SK-N-SH (cell line): ENCODE measurements at regions not wholly inside any gene's neighbourhood (a gene's known extent, or its start where the extent isn't known, plus 50 kb on each side); places are given as distances from the start of the nearest gene placed in this dataset.

ENCODE experiments used
- CTCF ChIA-PET: fragments of 300-600, 350-600 bp; formaldehyde crosslinking; extraction: SDS; loops from one replicate; lab custom pipeline; 2021; lab: Yijun Ruan, JAX
- POLR2A ChIA-PET: fragments of 350-600 bp; sonication (Branson Sonifier 250); formaldehyde crosslinking; extraction: SDS; loops from one replicate; lab custom pipeline; 2020; ENCODE audit warnings: antibody characterized with exemption, inconsistent platforms; lab: Yijun Ruan, JAX
- DNase-seq: peaks from one replicate; pipeline ENCODE4 v3.0.0; 2012
- H2AFZ ChIP-seq: fragments of 200-600 bp; sonication (generic); 2 replicates; pipeline ENCODE4 v1.8.1; 2016; ENCODE audit warnings: antibody characterized with exemption, mild to moderate bottlenecking, low read depth
- H3F3A ChIP-seq: fragments of 200-600 bp; sonication (generic); replicated peaks from 2 replicates; pipeline ENCODE3; 2016; ENCODE audit warnings: antibody characterized with exemption, mild to moderate bottlenecking; ENCODE audit not compliant: insufficient read depth
- H3K27ac ChIP-seq, 2 experiments: fragments of 200-500 bp in 1 of 2; fragments of 200-600 bp in 1 of 2; sonication (Bioruptor generic) in 1 of 2; sonication (generic), shearing (Covaris generic) in 1 of 2; 2 replicates each; pipeline versions ENCODE4 v1.5.1 to v1.6.1; 2014 to 2016; ENCODE audit warnings: low read depth in 2 of 2, inconsistent platforms in 1 of 2, low read length in 1 of 2, mild to moderate bottlenecking in 1 of 2, mixed read lengths in 1 of 2
- H3K27me3 ChIP-seq: fragments of 200-600 bp; sonication (generic), shearing (Covaris generic); 2 replicates; pipeline ENCODE4 v1.6.1; 2016; ENCODE audit warnings: mixed run types; ENCODE audit not compliant: insufficient read depth
- H3K36me3 ChIP-seq, 2 experiments: fragments of 200-500 bp in 1 of 2; fragments of 200-600 bp in 1 of 2; sonication (Bioruptor generic) in 1 of 2; sonication (generic) in 1 of 2; replicated peaks in 1 of 2; 2 replicates each; pipeline versions ENCODE3 to v1.5.1; 2014 to 2016; ENCODE audit warnings: low read length in 1 of 2, mild to moderate bottlenecking in 1 of 2; ENCODE audit not compliant: insufficient read depth in 2 of 2, control insufficient read depth in 1 of 2
- H3K4me1 ChIP-seq, 2 experiments: fragments of 200-500 bp in 1 of 2; fragments of 200-600 bp in 1 of 2; sonication (Bioruptor generic) in 1 of 2; sonication (generic), shearing (Covaris generic) in 1 of 2; 2 replicates each; pipeline versions ENCODE4 v1.5.1 to v1.6.1; 2014 to 2016; ENCODE audit warnings: low read depth in 1 of 2, low read length in 1 of 2, mixed run types in 1 of 2; ENCODE audit not compliant: insufficient read depth in 2 of 2, control insufficient read depth in 1 of 2
- H3K4me2 ChIP-seq: fragments of 200-600 bp; sonication (generic), shearing (Covaris generic); 2 replicates; pipeline ENCODE4 v1.6.1; 2017; ENCODE audit warnings: mixed run types
- H3K4me3 ChIP-seq, 2 experiments: fragments of 200-500 bp in 1 of 2; fragments of 200-600 bp in 1 of 2; sonication (Bioruptor generic) in 1 of 2; sonication (generic), shearing (Covaris generic) in 1 of 2; 2 replicates each; pipeline versions ENCODE4 v1.5.1 to v1.8.1; 2014 to 2016; ENCODE audit warnings: low read depth in 2 of 2, inconsistent platforms in 1 of 2, low read length in 1 of 2, mild to moderate bottlenecking in 1 of 2, mixed read lengths in 1 of 2, moderate library complexity in 1 of 2
- H3K79me2 ChIP-seq: fragments of 200-600 bp; sonication (generic); 2 replicates; pipeline ENCODE4 v1.8.1; 2017; ENCODE audit warnings: mild to moderate bottlenecking; ENCODE audit not compliant: insufficient read depth
- H3K9ac ChIP-seq: fragments of 200-600 bp; sonication (generic); 2 replicates; pipeline ENCODE4 v1.6.1; 2017; ENCODE audit warnings: mixed run types
- H3K9me2 ChIP-seq: fragments of 200-600 bp; sonication (generic); 2 replicates; pipeline ENCODE4 v1.6.1; 2017; ENCODE audit warnings: mixed run types
- H3K9me3 ChIP-seq: fragments of 200-600 bp; sonication (generic); 2 replicates; pipeline ENCODE4 v1.6.1; 2017; ENCODE audit warnings: mixed run types, mild to moderate bottlenecking, moderate library complexity
- H4K20me1 ChIP-seq: fragments of 200-600 bp; sonication (generic); 2 replicates; pipeline ENCODE4 v1.6.1; 2017; ENCODE audit warnings: mild to moderate bottlenecking, mixed run types; ENCODE audit not compliant: insufficient read depth
- CTCF ChIP-seq: fragments of 200-600 bp; sonication (generic); IDR thresholded peaks from 2 replicates; pipeline ENCODE4 v1.6.1; 2017; ENCODE audit warnings: antibody characterized with exemption, mild to moderate bottlenecking, moderate library complexity
- EP300 ChIP-seq, 2 experiments: IDR thresholded peaks; 2 replicates each; pipeline versions ENCODE4 v1.4.0 to v1.6.1; 2012; ENCODE audit warnings: borderline replicate concordance in 1 of 2, low read depth in 1 of 2, low read length in 1 of 2
- FOSL2 ChIP-seq: IDR thresholded peaks from 2 replicates; pipeline ENCODE4 v1.4.0; 2012; ENCODE audit warnings: low read depth, mild to moderate bottlenecking, moderate library complexity, borderline replicate concordance
- FOXJ3 ChIP-seq: sonication (generic); formaldehyde crosslinking; IDR thresholded peaks from 2 replicates; pipeline ENCODE4 v1.5.1; 2020; ENCODE audit warnings: mild to moderate bottlenecking, missing genetic modification reagents
- FOXM1 ChIP-seq: IDR thresholded peaks from 2 replicates; pipeline ENCODE4 v1.4.0; 2012; ENCODE audit warnings: low read depth, mild to moderate bottlenecking
- GATA2 ChIP-seq: sonication (generic); formaldehyde crosslinking; IDR thresholded peaks from 2 replicates; pipeline ENCODE4 v1.5.0; 2020; ENCODE audit warnings: mild to moderate bottlenecking, missing genetic modification reagents
- MAX ChIP-seq: IDR thresholded peaks from 2 replicates; pipeline ENCODE4 v1.4.0; 2012; ENCODE audit warnings: low read depth
- NFIC ChIP-seq: IDR thresholded peaks from 2 replicates; pipeline ENCODE4 v1.4.0; 2012; ENCODE audit warnings: borderline replicate concordance
- POLR2AphosphoS5 ChIP-seq: IDR thresholded peaks from 2 replicates; pipeline ENCODE4 v1.6.1; 2012; ENCODE audit warnings: low read depth, low read length
- RFX5 ChIP-seq: IDR thresholded peaks from 2 replicates; pipeline ENCODE4 v1.6.1; 2012; ENCODE audit warnings: mild to moderate bottlenecking, improper control_type of control experiment, low read length
- RXRA ChIP-seq: IDR thresholded peaks from 2 replicates; pipeline ENCODE4 v1.4.0; 2012; ENCODE audit warnings: low read depth, mild to moderate bottlenecking, borderline replicate concordance
- SMC3 ChIP-seq: IDR thresholded peaks from 2 replicates; pipeline ENCODE4 v1.6.1; 2012; ENCODE audit warnings: low read depth, low read length, improper control_type of control experiment
- TAF1 ChIP-seq: IDR thresholded peaks from 2 replicates; pipeline ENCODE4 v1.6.1; 2012; ENCODE audit warnings: low read depth, mild to moderate bottlenecking, low read length, moderate library complexity, borderline replicate concordance
- TCF12 ChIP-seq: IDR thresholded peaks from 2 replicates; pipeline ENCODE4 v1.4.0; 2012
- TEAD4 ChIP-seq: IDR thresholded peaks from 2 replicates; pipeline ENCODE4 v1.4.0; 2012; ENCODE audit warnings: mild to moderate bottlenecking, borderline replicate concordance; ENCODE audit not compliant: insufficient read depth
- WGBS: methylation state at CpG from one replicate; pipeline ENCODE4 v1.1.6; 2017; ENCODE audit warnings: low lambda C conversion rate; 5-methylcytosine and 5-hydroxymethylcytosine counted together
- TF ChIP-seq, protein P1 (sequence below): fragments of 150-350 bp; IDR thresholded peaks from 2 replicates; pipeline ENCODE4 v1.6.1; 2016; ENCODE audit warnings: mild to moderate bottlenecking, low read depth, low read length
- TF ChIP-seq, protein P2 (sequence below): fragments of 150-350 bp; IDR thresholded peaks from 2 replicates; pipeline ENCODE4 v1.6.1; 2017; ENCODE audit warnings: antibody characterized with exemption, low read length, low read depth, borderline replicate concordance

DNA sequence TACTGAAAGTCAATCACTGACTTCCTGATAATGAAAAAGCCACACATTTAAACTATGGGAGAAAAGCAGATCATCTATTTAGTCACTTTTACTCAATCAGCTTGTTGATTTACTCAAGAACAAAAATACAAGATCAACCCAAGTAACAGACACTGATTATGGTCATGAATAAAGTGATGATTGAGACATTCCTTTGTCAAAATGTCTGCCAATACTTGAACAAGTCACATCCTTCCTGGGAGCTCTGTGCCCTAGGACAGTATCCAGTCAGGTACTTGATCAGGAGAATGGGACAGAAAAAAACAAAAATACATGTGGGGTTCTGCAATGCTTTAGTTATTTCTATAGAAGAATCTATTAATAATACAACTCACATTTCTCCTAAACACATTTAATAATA lies 150.0 kb upstream of the NEBL start:
- H3K4me1 ChIP-seq: peaks cover 0 to 8% of the 10 kb centered on the region in 2 experiments; a peak in 2 of 4 replicates
- DNase-seq: no peak
- TF ChIP-seq MAX (no peak), SMC3 (no peak), RXRA (no peak), TCF12 (no peak), FOXJ3 (no peak), TEAD4 (no peak)
- TF ChIP-seq, all 33 proteins: peak for 0
- Histone ChIP-seq H4K20me1 (no peaks in the 10 kb centered on the region), H3K9me2 (no peaks in the 10 kb centered on the region), H3K4me2 (no peak overlapping the region), H3K4me3 (no peak overlapping the region), H3K9me3 (no peaks in the 10 kb centered on the region), H3K36me3 (no peaks in the 10 kb centered on the region), H2AFZ (no peak overlapping the region), H3K27me3 (no peaks in the 10 kb centered on the region), H3K9ac (no peak overlapping the region), H3F3A (no peaks in the 10 kb centered on the region), H3K27ac (no peak overlapping the region), H3K79me2 (no peaks in the 10 kb centered on the region)
- CTCF ChIA-PET: no interaction called here
- POLR2A ChIA-PET: no interaction called here

DNA sequence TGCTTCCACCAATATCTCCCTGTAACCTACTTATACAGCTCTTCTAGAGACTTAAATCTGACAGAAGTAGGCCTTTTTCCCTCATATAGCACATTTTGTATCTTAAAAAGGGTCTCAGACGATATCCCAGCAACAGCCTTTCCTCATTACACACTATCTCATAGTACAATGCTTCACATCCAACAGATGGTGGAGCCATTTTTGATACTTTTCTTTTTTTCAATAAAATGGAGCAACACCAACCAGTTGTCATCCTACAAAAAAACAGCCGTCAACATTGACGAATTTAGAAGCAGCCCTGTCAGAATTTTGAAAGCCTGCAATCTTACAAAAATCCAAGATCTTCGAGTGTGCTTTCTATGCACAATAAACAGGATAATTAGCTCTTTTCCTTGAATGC lies 145.9 kb upstream of the NEBL start:
- no peaks in the 10 kb centered on the region for H4K20me1 ChIP-seq
- CTCF ChIA-PET: interaction anchor here (0.9 to 2.2 kb wide), 6 partner anchors 11 to 43 kb away, joined by 3 to 8 read pairs (median 3); no protein-coding TSS in a partner anchor
- no peak overlapping the region for H2AFZ ChIP-seq
- H3K4me2 ChIP-seq: no peak overlapping the region
- no peaks in the 10 kb centered on the region for H3F3A ChIP-seq
- POLR2A ChIA-PET: no interaction called here
- H3K36me3 ChIP-seq: no peaks in the 10 kb centered on the region
- peaks cover 0 to 8% of the 10 kb centered on the region in 2 experiments; a peak in 2 of 4 replicates for H3K4me1 ChIP-seq
- H3K9me3 ChIP-seq: no peaks in the 10 kb centered on the region
- no peak overlapping the region for H3K9ac ChIP-seq
- TF ChIP-seq, protein P1, sequence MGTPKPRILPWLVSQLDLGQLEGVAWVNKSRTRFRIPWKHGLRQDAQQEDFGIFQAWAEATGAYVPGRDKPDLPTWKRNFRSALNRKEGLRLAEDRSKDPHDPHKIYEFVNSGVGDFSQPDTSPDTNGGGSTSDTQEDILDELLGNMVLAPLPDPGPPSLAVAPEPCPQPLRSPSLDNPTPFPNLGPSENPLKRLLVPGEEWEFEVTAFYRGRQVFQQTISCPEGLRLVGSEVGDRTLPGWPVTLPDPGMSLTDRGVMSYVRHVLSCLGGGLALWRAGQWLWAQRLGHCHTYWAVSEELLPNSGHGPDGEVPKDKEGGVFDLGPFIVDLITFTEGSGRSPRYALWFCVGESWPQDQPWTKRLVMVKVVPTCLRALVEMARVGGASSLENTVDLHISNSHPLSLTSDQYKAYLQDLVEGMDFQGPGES: no peak
- no peak for TF ChIP-seq CTCF
- H3K27ac ChIP-seq: peak overlapping the region in 1 of 2 experiments; percentile 82; a peak in 2 of 4 replicates
- H3K4me3 ChIP-seq: no peak overlapping the region
- H3K9me2 ChIP-seq: no peaks in the 10 kb centered on the region
- DNase-seq: no peak
- H3K27me3 ChIP-seq: no peaks in the 10 kb centered on the region
- WGBS: 66% methylated on average over 4 of the region's 4 CpGs
- H3K79me2 ChIP-seq: no peaks in the 10 kb centered on the region

DNA sequence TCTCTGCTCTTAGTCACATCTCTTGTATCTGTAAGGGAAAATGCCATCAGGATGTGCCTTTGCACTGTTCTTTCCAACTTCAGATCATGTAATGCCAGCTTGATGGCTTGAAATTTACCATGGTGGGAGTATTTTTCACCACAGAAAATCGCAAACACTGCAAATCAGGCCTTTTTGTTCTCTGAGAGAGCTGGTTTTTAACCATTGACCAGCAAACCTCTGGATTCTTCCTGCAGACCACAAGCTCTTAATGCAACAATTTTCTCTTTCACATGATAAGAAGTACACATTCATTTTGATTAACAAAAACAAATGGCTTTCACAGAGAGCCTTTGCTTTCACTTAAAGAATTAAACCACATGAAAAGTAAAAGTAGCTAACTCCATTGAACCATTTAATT lies 145.4 kb upstream of the NEBL start:
- peak overlapping the region in 1 of 2 experiments; percentile 82; a peak in 2 of 4 replicates for H3K27ac ChIP-seq
- H4K20me1 ChIP-seq: no peaks in the 10 kb centered on the region
- H2AFZ ChIP-seq: no peak overlapping the region
- no peaks in the 10 kb centered on the region for H3F3A ChIP-seq
- no peak overlapping the region for H3K4me2 ChIP-seq
- no peak for DNase-seq
- no peak overlapping the region for H3K4me3 ChIP-seq
- no peaks in the 10 kb centered on the region for H3K27me3 ChIP-seq
- CTCF ChIA-PET: interaction anchor here (0.9 to 2.2 kb wide), 6 partner anchors 10 to 42 kb away, joined by 3 to 8 read pairs (median 3); no protein-coding TSS in a partner anchor
- no peaks in the 10 kb centered on the region for H3K9me2 ChIP-seq
- 25% methylated on average over 1 of the region's 1 CpG for WGBS
- POLR2A ChIA-PET: no interaction called here
- H3K36me3 ChIP-seq: no peaks in the 10 kb centered on the region
- no peak overlapping the region for H3K9ac ChIP-seq
- H3K9me3 ChIP-seq: no peaks in the 10 kb centered on the region
- H3K4me1 ChIP-seq: peaks cover 0 to 8% of the 10 kb centered on the region in 2 experiments; a peak in 2 of 4 replicates
- no peaks in the 10 kb centered on the region for H3K79me2 ChIP-seq
- TF ChIP-seq FOXM1 (no peak), FOSL2 (no peak), MAX (no peak), RXRA (no peak), GATA2 (no peak), POLR2AphosphoS5 (no peak), NFIC (no peak), RFX5 (no peak), TCF12 (no peak), EP300 (IDR thresholded peaks at IDR 0.05; ENCODE audit: borderline replicate concordance in 1 of 2, low read depth in 1 of 2, low read length in 1 of 2) (no peak), TAF1 (no peak)
- TF ChIP-seq, protein P2, sequence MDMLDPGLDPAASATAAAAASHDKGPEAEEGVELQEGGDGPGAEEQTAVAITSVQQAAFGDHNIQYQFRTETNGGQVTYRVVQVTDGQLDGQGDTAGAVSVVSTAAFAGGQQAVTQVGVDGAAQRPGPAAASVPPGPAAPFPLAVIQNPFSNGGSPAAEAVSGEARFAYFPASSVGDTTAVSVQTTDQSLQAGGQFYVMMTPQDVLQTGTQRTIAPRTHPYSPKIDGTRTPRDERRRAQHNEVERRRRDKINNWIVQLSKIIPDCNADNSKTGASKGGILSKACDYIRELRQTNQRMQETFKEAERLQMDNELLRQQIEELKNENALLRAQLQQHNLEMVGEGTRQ: no peak
- TF ChIP-seq, protein P1: no peak
